ENCODE measurements at regions not wholly inside any gene's neighbourhood (a gene's known extent, or its start where the extent isn't known, plus 50 kb on each side); places are given as distances from the start of the nearest gene placed in this dataset.
A peak's percentile ranks its signal among the peaks of the same experiment; 100 is the strongest.

GRCh38 chr3:61354604-61355003, 103.4 kb upstream of the FHIT start (continued):
- 0 out of 2 replicates have a peak, but pooled peaks have one; percentile 39 for TF ChIP-seq NFIC (IDR thresholded peaks at IDR 0.05; ENCODE audit: low read depth, low read length)
- peak; percentile 60 for TF ChIP-seq NR2F1 (conservative IDR thresholded peaks at IDR 0.05)

- WGBS (ENCODE audit: insufficient coverage, insufficient replicate concordance, low lambda C conversion rate, missing lambda C conversion rate): 0% methylated on average over 1 of the region's 1 CpG
- peaks cover 16% of the 10 kb centered on the region; the same call in 1 of the 2 replicates for H3K4me1 ChIP-seq (ENCODE audit: control insufficient read depth, insufficient read depth, low read length)
- no peak overlapping the region for H3K4me3 ChIP-seq
- no peak overlapping the region for H3K9ac ChIP-seq (ENCODE audit: control insufficient read depth, insufficient read depth, low read length)
- POLR2A ChIA-PET: no interaction called here
- RAD21 ChIA-PET (ENCODE audit: unreplicated experiment): interaction anchor here (0.5 to 1.1 kb wide), 2 partner anchors 164 to 174 kb away, joined by 3 to 4 read pairs; no protein-coding TSS in a partner anchor
- intact Hi-C loops (cut with micrococcal nuclease; ENCODE audit: unreplicated experiment): no loop called here
- CTCF ChIA-PET: no interaction called here
- H3K36me3 ChIP-seq (ENCODE audit: control insufficient read depth in 2 of 2, insufficient read depth in 2 of 2, low read length in 1 of 2): no peaks in the 10 kb centered on the region
- BruUV-seq (replicated peaks): no TSS peak
- DNase-seq (ENCODE audit: low read depth, low spot score) (no peak), FAIRE-seq (no peak), ATAC-seq (no peak)
- H3K27ac ChIP-seq (ENCODE audit: control insufficient read depth, insufficient read depth): no peak overlapping the region
- no peaks in the 10 kb centered on the region for H3K79me2 ChIP-seq (ENCODE audit: control insufficient read depth, insufficient read depth, low read length)
- no peaks in the 10 kb centered on the region for H4K20me1 ChIP-seq (ENCODE audit: control insufficient read depth, insufficient read depth)
- H3K4me2 ChIP-seq (ENCODE audit: control insufficient read depth, insufficient read depth): no peak overlapping the region
- H3K27me3 ChIP-seq (replicated peaks in 1 of 2; ENCODE audit: control insufficient read depth in 2 of 2, insufficient read depth in 2 of 2, low read length in 1 of 2): no peaks in the 10 kb centered on the region
- SMC1A ChIA-PET (ENCODE audit: uncharacterized antibody, unreplicated experiment): interaction anchor here (0.5 to 2.5 kb wide), 6 partner anchors 13 to 282 kb away, joined by 3 to 19 read pairs (median 3); no protein-coding TSS in a partner anchor
- H3K9me3 ChIP-seq (replicated peaks; ENCODE audit: control insufficient read depth, insufficient read depth, low read length): no peaks in the 10 kb centered on the region
- no peak for TF ChIP-seq NBN (IDR thresholded peaks at IDR 0.05)
- TF ChIP-seq NR2C1 (IDR thresholded peaks at IDR 0.05): no peak
- TF ChIP-seq DPF2 (IDR thresholded peaks at IDR 0.05): no peak
- TF ChIP-seq ZZZ3 (IDR thresholded peaks at IDR 0.05; ENCODE audit: control insufficient read depth, insufficient read length, low read depth): no peak
- no peak for TF ChIP-seq SMAD1 (IDR thresholded peaks at IDR 0.05; ENCODE audit: low read depth, partially characterized antibody)
- no peak for TF ChIP-seq ASH2L (IDR thresholded peaks at IDR 0.05; ENCODE audit: borderline replicate concordance, low read depth)
- TF ChIP-seq IKZF2 (IDR thresholded peaks at IDR 0.05): no peak
- no peak for TF ChIP-seq NFXL1 (IDR thresholded peaks at IDR 0.05; ENCODE audit: borderline replicate concordance)
- no peak for TF ChIP-seq BCL3 (IDR thresholded peaks at IDR 0.05; ENCODE audit: borderline replicate concordance, insufficient read depth, low read depth, low read length, poor library complexity, severe bottlenecking)
- TF ChIP-seq GABPA (IDR thresholded peaks at IDR 0.05; ENCODE audit: low read depth): no peak
- TF ChIP-seq TARDBP (IDR thresholded peaks at IDR 0.05; ENCODE audit: borderline replicate concordance): no peak
- TF ChIP-seq CHD1 (IDR thresholded peaks at IDR 0.05; ENCODE audit: low read depth, low read length): no peak
- no peak for TF ChIP-seq ZNF687 (IDR thresholded peaks at IDR 0.05)
- no peak for TF ChIP-seq SREBF1 (IDR thresholded peaks at IDR 0.05; ENCODE audit: low read length)
- TF ChIP-seq BRCA1 (IDR thresholded peaks at IDR 0.05; ENCODE audit: low read depth, low read length): no peak
- TF ChIP-seq ZNF24 (IDR thresholded peaks at IDR 0.05): no peak
- TF ChIP-seq CBX3 (IDR thresholded peaks at IDR 0.05; ENCODE audit: borderline replicate concordance, low read depth): no peak
- H2AFZ ChIP-seq (ENCODE audit: control insufficient read depth, low read depth, low read length): no peak overlapping the region
- in situ Hi-C loops (cut with MboI): no loop called here
These were observed 105.4 kb upstream of the FHIT start for GRCh38 chr3:61356685-61357084.
